SKM-1 treated with dmso at 0.1 percent for 144 hours (cell line): ENCODE measurements at regions not wholly inside any gene's neighbourhood (a gene's known extent, or its start where the extent isn't known, plus 50 kb on each side); places are given as distances from the start of the nearest gene placed in this dataset.

Experiments
- DNase-seq: peaks from one replicate; lab custom pipeline; 2025; ENCODE audit not compliant: unreplicated experiment; lab: John Stamatoyannopoulos, UW

- DNase-seq = no peak
Observed at GRCh38 chr10:4046712-4047354, 261.8 kb upstream of the KLF6 start.

GRCh38 chr10:4046030-4046429 lies 261.0 kb upstream of the KLF6 start:
- no peak for DNase-seq

GRCh38 chr10:4043897-4044665 lies 259.1 kb upstream of the KLF6 start:
- DNase-seq = no peak

GRCh38 chr10:4041635-4042034 lies 256.6 kb upstream of the KLF6 start:
- no peak for DNase-seq

- DNase-seq = no peak
Observed at GRCh38 chr10:4038000-4038399, 253.0 kb upstream of the KLF6 start.

GRCh38 chr10:4035599-4035945 lies 250.6 kb upstream of the KLF6 start:
- DNase-seq = no peak

- DNase-seq = no peak
Observed at GRCh38 chr10:4034907-4035598, 250.0 kb upstream of the KLF6 start.

- no peak for DNase-seq
Observed at GRCh38 chr10:4033341-4033896, 248.4 kb upstream of the KLF6 start.

- DNase-seq = no peak
Observed at GRCh38 chr10:4029866-4030265, 244.9 kb upstream of the KLF6 start.

- DNase-seq = no peak
Observed at GRCh38 chr10:4028854-4029583, 244.0 kb upstream of the KLF6 start.

- DNase-seq = no peak
Observed at GRCh38 chr10:4028027-4028471, 243.0 kb upstream of the KLF6 start.

GRCh38 chr10:4025339-4025738 lies 240.3 kb upstream of the KLF6 start:
- no peak for DNase-seq

GRCh38 chr10:4024516-4025245 lies 239.7 kb upstream of the KLF6 start:
- no peak for DNase-seq

- DNase-seq = no peak
Observed at GRCh38 chr10:4024027-4024426, 239.0 kb upstream of the KLF6 start.

- DNase-seq = no peak
Observed at GRCh38 chr10:4022473-4022872, 237.5 kb upstream of the KLF6 start.

GRCh38 chr10:4020631-4021030 lies 235.6 kb upstream of the KLF6 start:
- no peak for DNase-seq

- DNase-seq = no peak
Observed at GRCh38 chr10:4018054-4018511, 233.1 kb upstream of the KLF6 start.

GRCh38 chr10:4017336-4017735 lies 232.3 kb upstream of the KLF6 start:
- DNase-seq = no peak

- no peak for DNase-seq
Observed at GRCh38 chr10:4016214-4016740, 231.3 kb upstream of the KLF6 start.

GRCh38 chr10:4013651-4014121 lies 228.7 kb upstream of the KLF6 start:
- DNase-seq = no peak
